DMS 273 treated with DMSO at 0.1 percent for 48 hours (cell line): ENCODE measurements at regions not wholly inside any gene's neighbourhood (a gene's known extent, or its start where the extent isn't known, plus 50 kb on each side); places are given as distances from the start of the nearest gene placed in this dataset.

Source experiments
- DNase-seq: peaks from one replicate; lab custom pipeline; 2025; lab: John Stamatoyannopoulos, UW

DNA sequence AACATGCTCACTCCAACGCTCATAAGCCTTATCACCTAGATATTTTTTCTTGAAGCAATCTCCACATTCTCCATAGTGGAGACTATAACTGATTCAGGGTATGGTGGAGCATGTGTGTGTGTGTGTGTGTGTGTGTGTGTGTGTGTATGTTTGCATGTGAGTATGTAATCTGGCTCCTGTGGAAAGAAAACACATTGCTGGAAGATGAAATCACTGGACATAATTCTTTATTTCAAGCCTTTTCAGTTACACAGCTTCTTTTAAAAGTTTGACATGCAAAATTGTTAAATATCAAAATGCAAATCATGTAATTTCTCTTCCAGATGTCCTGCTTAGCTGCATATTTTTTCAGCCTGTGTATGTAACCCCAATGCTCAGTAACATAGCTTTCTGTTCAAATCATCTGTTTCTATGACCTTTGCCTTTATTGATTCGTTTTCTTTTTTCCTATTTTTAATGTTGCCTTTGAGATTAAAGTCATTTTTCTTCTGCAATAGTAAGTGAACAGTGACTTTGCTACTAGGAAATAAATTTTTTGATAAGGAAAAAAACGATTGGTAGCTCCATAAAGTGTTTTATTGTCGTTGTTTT lies 80.5 kb upstream of the BTG1 start:
- no peak for DNase-seq

DNA sequence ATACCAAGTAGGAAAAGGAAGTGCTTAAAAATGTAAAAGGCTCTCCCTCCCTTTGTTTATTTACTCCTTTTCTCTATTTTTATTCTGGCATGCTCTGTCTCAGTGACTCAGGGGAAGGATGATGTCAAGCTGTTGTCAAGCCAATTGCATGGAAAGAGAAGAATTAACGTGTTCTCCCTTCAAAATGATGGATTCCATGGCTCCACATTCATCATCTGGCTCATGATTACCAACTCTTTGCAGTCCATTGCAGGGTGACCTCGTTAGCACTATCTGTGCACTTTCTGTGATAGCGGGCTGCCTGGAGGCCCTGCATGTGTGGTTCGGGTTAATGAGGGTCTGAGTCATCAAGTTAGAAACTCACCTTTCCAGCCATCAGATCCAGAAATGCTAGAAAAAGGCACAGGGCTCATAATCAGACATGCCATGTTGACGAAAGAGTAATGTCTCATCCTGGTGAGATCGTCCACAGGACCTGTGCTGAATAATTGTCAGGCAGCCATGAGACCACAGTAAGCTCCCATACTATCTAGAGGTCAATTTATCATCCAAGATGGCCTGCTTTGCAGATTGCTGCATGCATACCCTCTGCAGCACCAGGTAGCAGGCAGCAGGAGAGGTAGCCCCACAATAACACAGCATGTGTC lies 79.2 kb upstream of the BTG1 start:
- no peak for DNase-seq

DNA sequence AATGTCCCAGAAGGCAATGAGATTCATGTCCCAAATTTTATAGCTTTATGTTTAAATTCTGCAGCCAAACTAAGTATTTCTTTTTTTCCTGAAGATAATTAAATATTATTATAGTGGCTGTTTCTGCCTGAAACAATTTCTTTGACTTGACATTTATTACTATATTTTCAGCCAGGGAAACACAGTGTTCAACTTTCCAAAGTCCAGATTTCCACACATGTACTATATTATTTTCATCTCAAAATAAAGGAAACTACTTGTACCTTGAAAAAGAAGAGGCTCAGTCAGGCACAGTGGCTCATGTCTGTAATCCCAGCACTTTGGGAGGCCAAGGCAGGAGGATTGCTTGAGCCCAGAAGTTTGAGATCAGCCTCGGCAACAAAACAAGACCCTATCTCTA lies 77.8 kb upstream of the BTG1 start:
- DNase-seq: no peak

DNA sequence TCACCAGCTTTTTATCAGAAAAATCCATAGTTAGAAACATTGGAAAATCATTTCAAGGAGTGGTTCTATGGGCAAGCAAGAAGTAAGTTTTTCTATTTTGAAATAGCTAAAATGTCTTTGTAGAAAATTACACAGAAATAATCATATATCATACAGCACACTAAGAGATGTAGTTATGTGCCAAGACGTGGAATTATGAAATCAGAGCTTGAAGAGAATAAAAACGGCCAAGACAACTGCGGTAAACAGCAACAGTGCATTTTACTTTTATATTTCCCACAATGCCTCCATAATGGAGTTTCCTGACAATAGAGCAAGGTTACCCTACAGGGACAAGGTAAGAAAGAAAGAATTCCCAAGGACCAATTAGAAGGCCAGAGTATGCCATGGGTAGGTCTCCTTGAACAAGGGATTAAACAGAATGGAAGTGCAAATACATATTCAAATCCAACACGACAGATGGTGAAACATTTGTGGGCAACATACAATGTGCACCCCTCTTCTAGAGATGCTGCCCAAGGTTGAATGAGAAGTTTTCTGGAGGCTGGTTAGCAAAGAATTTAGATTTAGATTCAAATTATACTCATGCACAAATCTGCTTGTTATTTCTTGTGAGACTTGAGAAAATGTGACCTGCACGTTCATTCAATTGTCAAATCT lies 76.1 kb upstream of the BTG1 start:
- no peak for DNase-seq

GRCh38 chr12:92218394-92219077 lies 72.9 kb upstream of the BTG1 start:
- no peak for DNase-seq

DNA sequence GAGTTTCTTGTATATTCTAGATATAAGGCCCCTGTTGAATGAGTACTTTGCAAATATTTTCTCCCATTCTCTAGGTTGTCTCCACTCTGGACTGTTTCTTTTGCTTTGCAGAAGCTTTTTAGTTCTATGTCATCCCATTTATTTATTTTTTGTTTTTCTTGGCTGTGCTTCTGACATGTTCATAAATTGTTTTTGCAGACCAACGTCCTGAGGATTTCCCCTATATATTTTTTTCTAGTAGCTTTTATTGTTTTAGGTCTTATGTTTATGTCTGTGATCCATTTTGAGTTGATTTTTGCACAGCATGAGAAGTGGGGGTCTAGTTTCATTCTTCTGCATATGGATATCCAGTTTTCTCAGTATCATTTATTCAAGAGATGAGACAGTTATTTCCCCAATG lies 70.4 kb upstream of the BTG1 start:
- DNase-seq: no peak

DNA sequence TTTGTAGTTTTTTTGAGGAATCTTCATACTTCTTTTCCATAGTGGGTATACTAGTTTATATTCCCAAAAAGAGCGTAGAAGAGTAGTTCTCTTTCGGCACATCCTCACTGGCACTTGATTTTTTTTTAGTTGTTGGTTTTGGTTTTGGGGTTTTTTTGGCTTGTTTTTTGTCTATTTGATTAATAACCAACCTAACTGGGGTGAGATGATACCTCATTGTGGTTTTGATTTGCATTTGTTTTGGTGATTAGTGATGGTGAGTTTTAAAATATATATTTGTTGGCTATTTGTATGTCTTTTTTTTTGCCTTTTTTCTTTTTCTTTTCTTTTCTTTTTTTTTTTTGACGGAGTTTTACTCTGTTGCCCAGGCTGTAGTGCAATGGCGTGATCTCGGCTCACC lies 69.7 kb upstream of the BTG1 start:
- no peak for DNase-seq

GRCh38 chr12:92213166-92213565 lies 67.5 kb upstream of the BTG1 start:
- DNase-seq: no peak

GRCh38 chr12:92210071-92210470 lies 64.4 kb upstream of the BTG1 start:
- no peak for DNase-seq

DNA sequence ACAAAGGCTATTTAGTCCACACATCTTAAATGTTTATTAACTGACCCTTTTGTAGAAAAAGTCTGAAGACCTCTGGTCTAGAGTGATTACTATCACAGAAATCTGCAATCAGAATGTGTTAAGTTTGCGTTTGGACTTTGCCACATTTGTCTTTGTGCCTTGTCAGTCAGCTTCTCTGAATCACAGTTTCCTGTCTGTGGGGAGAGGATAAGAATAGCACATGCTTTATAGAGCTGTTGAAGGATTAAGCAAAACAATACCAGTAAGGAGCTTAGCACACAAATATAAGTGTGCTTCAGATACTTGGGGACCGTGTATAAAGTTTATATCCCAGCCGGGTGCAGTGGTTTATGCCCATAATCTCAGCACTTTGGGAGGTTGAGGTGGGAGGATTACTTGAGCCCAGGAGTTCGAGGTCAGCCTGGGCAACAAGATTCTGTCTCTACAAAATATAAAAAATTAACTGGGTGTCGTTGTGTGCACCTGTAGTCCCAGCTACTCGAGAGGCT lies 63.0 kb upstream of the BTG1 start:
- no peak for DNase-seq

GRCh38 chr12:92206596-92206995 lies 61.0 kb upstream of the BTG1 start:
- DNase-seq: no peak

- DNase-seq: no peak
These were observed 60.4 kb upstream of the BTG1 start for GRCh38 chr12:92206011-92206410.

DNA sequence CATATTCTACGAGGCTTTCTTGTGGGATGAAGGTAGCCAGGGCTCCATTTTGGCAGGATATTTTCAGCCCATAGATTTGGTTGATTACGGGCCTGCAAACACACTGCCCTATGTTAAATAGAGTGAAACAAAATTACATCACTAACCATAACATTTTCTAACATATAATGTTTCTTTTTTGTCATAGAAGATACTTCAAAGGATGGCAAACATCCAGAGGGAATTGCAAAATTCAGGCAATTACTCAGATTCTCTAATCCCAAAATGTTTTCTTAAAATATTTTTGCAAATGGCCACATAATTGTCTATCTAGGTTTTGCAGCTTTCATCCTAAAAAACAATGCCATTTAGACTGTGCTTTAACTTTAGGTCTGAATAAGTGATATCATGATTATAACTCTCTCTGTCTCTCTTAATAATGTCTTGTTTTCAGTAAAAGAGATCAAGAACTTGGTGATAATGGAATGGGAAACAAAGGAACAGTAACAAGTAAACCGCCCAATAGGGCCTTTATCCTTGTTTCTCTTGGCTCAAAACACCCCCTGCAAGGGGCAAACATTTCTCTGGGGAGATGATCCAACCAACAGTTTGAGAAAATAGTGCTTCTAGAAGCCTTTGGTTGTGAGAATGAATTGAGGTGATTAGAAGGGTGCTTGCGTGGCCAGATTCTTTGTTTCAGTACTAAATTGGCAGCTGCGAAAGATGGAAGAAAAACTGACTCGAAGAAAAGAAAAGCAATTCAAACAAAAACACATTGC lies 54.4 kb upstream of the BTG1 start:
- no peak for DNase-seq

GRCh38 chr12:92197815-92198214 lies 52.2 kb upstream of the BTG1 start:
- DNase-seq: no peak

DNA sequence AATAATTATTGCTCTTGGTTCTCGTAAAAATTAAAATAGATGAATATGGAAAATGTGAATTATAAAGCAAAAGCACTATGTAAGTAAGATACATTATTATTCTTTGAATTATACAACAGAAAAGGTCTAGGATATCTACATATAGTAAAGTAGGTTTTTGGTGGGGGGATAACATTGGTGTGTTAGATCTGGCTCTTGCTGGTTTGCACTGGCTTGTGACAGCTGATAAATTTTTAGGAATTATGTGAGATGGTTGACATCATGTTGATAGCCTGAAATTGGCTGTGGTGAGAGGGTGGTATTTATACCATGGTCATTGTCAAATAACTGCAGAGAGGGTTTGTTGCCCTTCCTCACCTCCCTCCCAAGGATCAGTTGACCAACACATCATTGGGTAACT lies 50.7 kb upstream of the BTG1 start:
- DNase-seq: no peak
